Muscle of leg (tissue), 3 donors: ENCODE measurements at regions not wholly inside any gene's neighbourhood (a gene's known extent, or its start where the extent isn't known, plus 50 kb on each side); places are given as distances from the start of the nearest gene placed in this dataset.

ENCODE experiments used
- DNase-seq: peaks from one replicate; pipeline ENCODE4 v3.0.0; 2013
- H3K27ac ChIP-seq: one replicate; pipeline ENCODE4 v1.5.1; 2013; ENCODE audit warnings: mild to moderate bottlenecking, low read length, control low read depth
- H3K27me3 ChIP-seq: one replicate; pipeline ENCODE4 v1.6.1; 2013; ENCODE audit warnings: low read length; ENCODE audit not compliant: control insufficient read depth, insufficient read depth
- H3K36me3 ChIP-seq: one replicate; pipeline ENCODE4 v1.6.1; 2013; ENCODE audit warnings: low read length; ENCODE audit not compliant: control insufficient read depth, insufficient read depth
- H3K4me1 ChIP-seq: one replicate; pipeline ENCODE4 v1.6.1; 2013; ENCODE audit warnings: low read length; ENCODE audit not compliant: control insufficient read depth, insufficient read depth
- H3K4me3 ChIP-seq: one replicate; pipeline ENCODE4 v1.5.1; 2013; ENCODE audit warnings: low read length, control low read depth
- H3K9me3 ChIP-seq: replicated peaks from 2 replicates; pipeline ENCODE4 v1.6.1; 2013; ENCODE audit warnings: low read depth, low read length; ENCODE audit not compliant: control insufficient read depth
- WGBS: methylation state at CpG from one replicate; pipeline ENCODE4 v1.1.5; 2013; ENCODE audit warnings: missing lambda C conversion rate; ENCODE audit not compliant: insufficient coverage; 5-methylcytosine and 5-hydroxymethylcytosine counted together

DNA sequence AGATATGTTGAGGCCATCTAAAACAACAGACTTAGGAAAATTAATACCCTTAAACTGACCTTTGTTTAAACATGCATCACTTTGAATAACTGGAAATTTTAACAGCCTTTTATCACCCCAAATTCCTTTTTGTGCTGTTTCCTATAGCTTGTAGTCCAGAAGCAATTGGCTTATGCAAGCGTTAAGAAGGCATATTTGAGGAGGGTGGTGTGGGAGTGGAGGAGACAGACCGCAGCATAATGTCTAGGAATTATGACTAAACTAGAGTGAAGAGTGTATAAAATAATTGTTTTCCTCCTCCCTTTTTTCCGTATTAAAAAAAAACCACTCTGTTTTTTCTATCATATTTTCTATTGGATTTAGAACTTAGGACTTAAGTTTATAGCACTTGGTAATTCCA is 51.8 kb upstream of the MPDZ start:
- DNase-seq = no peak
- Histone ChIP-seq H3K36me3 (no peaks in the 10 kb centered on the region), H3K9me3 (no peaks in the 10 kb centered on the region), H3K4me3 (no peak overlapping the region), H3K4me1 (peaks cover 2% of the 10 kb centered on the region), H3K27me3 (no peaks in the 10 kb centered on the region), H3K27ac (no peak overlapping the region)
- no CpG with 5 or more reads among the region's 3 CpGs for WGBS

DNA sequence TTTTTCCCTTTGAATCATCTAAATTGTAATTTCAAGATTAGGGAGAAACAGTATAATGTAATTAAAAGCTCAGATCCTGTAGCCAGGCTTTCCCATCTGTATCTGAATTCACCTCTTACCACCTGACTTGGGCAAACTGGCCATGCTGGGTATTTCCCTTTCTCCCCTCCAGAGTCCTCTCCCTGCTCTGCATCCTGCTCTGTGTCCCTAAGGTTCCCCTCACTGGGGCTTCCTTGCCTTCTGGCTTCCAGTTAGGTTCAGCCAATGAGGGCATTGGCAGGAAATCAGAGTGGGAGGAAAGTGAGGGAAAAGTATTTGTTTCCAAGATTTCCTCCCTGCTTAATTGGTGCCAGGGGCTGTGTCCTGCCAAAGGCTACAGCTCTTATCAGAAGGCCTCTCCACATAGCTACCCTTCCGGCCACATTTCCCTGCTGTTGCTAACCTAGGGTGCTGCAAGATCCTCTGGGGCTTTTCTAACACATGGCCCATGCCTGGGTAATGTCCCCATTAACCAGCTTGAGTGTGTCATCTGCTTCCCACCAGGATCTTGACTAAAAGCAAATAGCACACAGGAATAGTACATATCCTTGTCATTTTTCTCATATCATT is 51.0 kb upstream of the MPDZ start:
- 88% methylated on average over 1 of the region's 1 CpG for WGBS
- H3K9me3 ChIP-seq = no peaks in the 10 kb centered on the region
- no peak overlapping the region for H3K27ac ChIP-seq
- no peak overlapping the region for H3K4me3 ChIP-seq
- H3K4me1 ChIP-seq = peaks cover 2% of the 10 kb centered on the region
- DNase-seq = no peak
- no peaks in the 10 kb centered on the region for H3K27me3 ChIP-seq
- H3K36me3 ChIP-seq = no peaks in the 10 kb centered on the region
